ENCODE measurements at regions not wholly inside any gene's neighbourhood (a gene's known extent, or its start where the extent isn't known, plus 50 kb on each side); places are given as distances from the start of the nearest gene placed in this dataset.

GRCh38 chr1:212525479-212526110, 83.0 kb upstream of the ATF3 start:
- TF ChIP-seq CTCF (IDR thresholded peaks at IDR 0.05; ENCODE audit: insufficient read depth, low read length, poor library complexity, severe bottlenecking) (no peak), EZH2phosphoT487 (conservative IDR thresholded peaks at IDR 0.05; ENCODE audit: low read length) (no peak)

Data from SU-DHL-6 (cell line).